HUES48 (cell line): ENCODE measurements at regions not wholly inside any gene's neighbourhood (a gene's known extent, or its start where the extent isn't known, plus 50 kb on each side); places are given as distances from the start of the nearest gene placed in this dataset.

ENCODE experiments used
- H3K27ac ChIP-seq: one replicate; pipeline ENCODE4 v1.7.0; 2013; ENCODE audit warnings: low read depth, low read length, inconsistent platforms
- H3K27me3 ChIP-seq: 2 replicates; pipeline ENCODE4 v1.6.1; 2013; ENCODE audit warnings: mild to moderate bottlenecking, low read length; ENCODE audit not compliant: control insufficient read depth, insufficient read depth
- H3K36me3 ChIP-seq: 2 replicates; pipeline ENCODE4 v1.6.1; 2013; ENCODE audit warnings: low read length; ENCODE audit not compliant: control insufficient read depth, insufficient read depth
- H3K4me1 ChIP-seq: 2 replicates; pipeline ENCODE4 v1.6.1; 2013; ENCODE audit warnings: mild to moderate bottlenecking, low read length; ENCODE audit not compliant: control insufficient read depth, insufficient read depth
- H3K4me3 ChIP-seq: 2 replicates; pipeline ENCODE4 v1.5.1; 2013; ENCODE audit warnings: mild to moderate bottlenecking, low read depth, low read length
- H3K9ac ChIP-seq: 2 replicates; pipeline ENCODE4 v1.6.1; 2013; ENCODE audit warnings: mild to moderate bottlenecking, low read depth, low read length, moderate library complexity
- H3K9me3 ChIP-seq: 2 replicates; pipeline ENCODE4 v1.6.1; 2013; ENCODE audit warnings: low read length; ENCODE audit not compliant: control insufficient read depth, insufficient read depth

DNA sequence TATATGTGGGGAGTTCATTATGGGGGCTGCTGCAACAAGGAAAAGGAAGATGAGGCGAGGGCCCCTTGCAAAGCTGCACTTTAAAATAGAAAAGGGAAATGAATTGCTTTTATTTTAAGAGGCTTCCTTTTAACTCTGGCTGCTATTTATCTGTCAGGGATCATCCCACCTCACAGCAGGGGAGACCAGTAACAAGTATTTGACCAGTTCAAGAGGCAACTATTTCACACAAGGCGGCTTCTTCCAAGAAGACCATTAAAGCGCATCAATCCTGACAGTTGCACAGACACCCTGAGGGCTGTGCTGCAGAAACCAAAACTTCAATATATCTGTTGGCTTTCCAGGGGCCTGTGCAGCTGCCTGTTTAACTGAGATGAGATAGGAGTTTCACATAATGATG lies 1009.2 kb downstream of the SORCS3 start:
- Histone ChIP-seq H3K36me3 (no peaks in the 10 kb centered on the region), H3K9me3 (no peaks in the 10 kb centered on the region), H3K9ac (no peak overlapping the region), H3K4me1 (peaks cover 30% of the 10 kb centered on the region), H3K27me3 (no peaks in the 10 kb centered on the region), H3K4me3 (no peak overlapping the region), H3K27ac (no peak overlapping the region)

DNA sequence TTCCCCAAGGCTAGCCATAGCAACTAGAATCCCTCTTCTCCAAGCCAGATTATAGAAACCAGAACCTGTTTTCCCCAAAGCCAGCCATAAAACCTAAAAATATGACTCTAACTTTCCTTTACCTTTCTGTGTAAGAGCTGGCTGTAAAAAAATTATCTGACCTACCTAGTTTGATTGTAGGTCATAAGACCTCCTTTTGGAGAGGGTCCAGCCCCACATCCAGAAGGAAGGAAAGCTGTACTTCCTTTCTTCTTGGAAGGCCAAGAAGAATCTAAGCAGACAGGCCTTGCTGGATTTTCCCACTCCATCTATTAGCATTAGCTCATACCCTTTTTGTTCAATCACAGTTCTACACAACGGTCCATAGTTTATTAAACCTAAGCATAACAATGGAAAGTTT lies 1006.3 kb downstream of the SORCS3 start:
- Histone ChIP-seq H3K9ac (no peak overlapping the region), H3K4me1 (peaks cover 30% of the 10 kb centered on the region), H3K36me3 (no peaks in the 10 kb centered on the region), H3K4me3 (no peak overlapping the region), H3K27ac (no peak overlapping the region), H3K27me3 (no peaks in the 10 kb centered on the region), H3K9me3 (no peaks in the 10 kb centered on the region)

DNA sequence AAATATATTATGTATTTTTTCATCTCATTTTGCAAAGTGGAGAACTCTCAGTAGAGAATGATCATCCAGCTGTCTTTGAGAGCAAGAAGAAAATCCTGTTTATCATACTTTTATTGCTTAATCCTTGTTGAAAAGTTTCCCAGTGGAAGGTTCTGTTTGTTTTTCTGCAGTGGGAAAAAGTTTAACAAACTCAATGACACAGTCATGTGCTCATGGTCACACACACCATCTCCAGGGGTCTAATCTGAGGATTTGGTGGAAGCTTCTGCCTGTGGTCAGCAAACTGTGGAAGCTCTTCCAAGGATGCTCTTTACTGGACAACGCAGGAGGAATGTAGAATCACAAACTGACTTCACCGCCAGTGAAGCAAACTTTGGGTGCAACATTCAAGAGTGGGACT lies 1003.9 kb downstream of the SORCS3 start:
- H3K9ac ChIP-seq, result no peak overlapping the region

DNA sequence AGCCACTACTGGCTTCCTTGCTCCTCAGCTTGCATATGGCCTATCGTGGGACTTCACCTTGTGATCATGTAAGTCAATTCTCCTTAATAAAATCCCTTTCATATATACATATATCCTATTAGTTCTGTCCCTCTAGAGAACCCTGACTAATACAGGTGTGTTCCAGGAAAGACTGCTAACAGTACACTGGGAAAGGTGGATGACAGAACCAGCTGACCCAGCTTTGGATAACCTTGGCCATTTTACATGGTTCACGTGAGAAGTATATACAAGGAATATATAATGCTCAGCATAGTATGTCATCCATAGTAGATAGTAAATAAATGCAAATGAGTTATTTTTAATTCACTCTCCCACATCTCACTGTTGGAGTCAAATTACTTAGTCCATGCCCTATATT lies 1003.5 kb downstream of the SORCS3 start:
- no peak overlapping the region for H3K27ac ChIP-seq
- H3K27me3 ChIP-seq, result no peaks in the 10 kb centered on the region
- H3K9me3 ChIP-seq, result no peaks in the 10 kb centered on the region
- H3K9ac ChIP-seq, result no peak overlapping the region
- H3K36me3 ChIP-seq, result no peaks in the 10 kb centered on the region
- H3K4me1 ChIP-seq, result peaks cover 13% of the 10 kb centered on the region
- no peak overlapping the region for H3K4me3 ChIP-seq

More for the DNA sequence above, 1003.9 kb downstream of the SORCS3 start:
- Histone ChIP-seq H3K9me3 (no peaks in the 10 kb centered on the region), H3K27ac (no peak overlapping the region), H3K27me3 (no peaks in the 10 kb centered on the region), H3K36me3 (no peaks in the 10 kb centered on the region), H3K4me3 (no peak overlapping the region), H3K4me1 (peaks cover 17% of the 10 kb centered on the region)

DNA sequence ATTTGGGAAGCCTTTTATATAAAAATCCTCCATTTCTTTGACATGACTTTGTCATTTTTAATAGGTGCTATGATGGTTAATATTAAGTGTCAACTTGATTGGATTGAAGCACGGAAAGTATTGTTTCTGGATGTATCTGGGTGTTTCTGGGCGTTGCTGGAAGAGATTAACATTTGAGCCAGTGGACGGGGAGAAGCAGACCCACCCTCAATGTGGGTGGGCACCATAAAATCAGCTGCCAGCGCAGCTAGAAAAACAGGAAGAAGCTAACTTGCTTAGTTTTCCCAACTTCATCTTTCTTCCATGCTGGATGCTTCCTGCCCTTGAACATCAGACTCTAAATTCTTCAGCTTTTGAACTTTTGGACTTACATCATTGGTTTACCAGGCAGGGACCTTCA lies 1003.0 kb downstream of the SORCS3 start:
- Histone ChIP-seq H3K4me3 (no peak overlapping the region), H3K9ac (no peak overlapping the region), H3K27me3 (no peaks in the 10 kb centered on the region), H3K36me3 (no peaks in the 10 kb centered on the region), H3K4me1 (peaks cover 8% of the 10 kb centered on the region; the same call in 1 of the 2 replicates), H3K9me3 (no peaks in the 10 kb centered on the region), H3K27ac (no peak overlapping the region)

DNA sequence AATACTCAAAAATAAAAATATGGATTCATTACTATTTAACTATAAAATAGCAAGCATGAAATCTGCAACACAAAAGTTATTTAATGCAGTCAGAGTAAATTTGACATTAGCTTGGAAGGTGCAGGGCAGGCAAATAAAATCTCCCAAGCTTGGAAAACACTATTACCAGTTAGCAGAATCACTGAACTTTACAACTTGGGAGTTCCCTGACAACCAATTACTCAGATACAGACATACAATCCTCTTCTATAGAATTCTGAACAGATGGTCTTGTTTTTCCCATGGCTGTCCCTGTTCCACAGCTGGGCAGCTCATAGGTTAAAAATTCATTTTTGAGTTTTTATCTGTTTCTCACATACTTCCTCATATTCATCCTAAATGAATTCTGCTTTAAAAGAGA lies 1002.6 kb downstream of the SORCS3 start:
- Histone ChIP-seq H3K9ac (no peak overlapping the region), H3K4me1 (peaks cover 4% of the 10 kb centered on the region; the same call in 1 of the 2 replicates), H3K4me3 (no peak overlapping the region), H3K36me3 (no peaks in the 10 kb centered on the region), H3K27me3 (no peaks in the 10 kb centered on the region), H3K9me3 (no peaks in the 10 kb centered on the region), H3K27ac (no peak overlapping the region)

DNA sequence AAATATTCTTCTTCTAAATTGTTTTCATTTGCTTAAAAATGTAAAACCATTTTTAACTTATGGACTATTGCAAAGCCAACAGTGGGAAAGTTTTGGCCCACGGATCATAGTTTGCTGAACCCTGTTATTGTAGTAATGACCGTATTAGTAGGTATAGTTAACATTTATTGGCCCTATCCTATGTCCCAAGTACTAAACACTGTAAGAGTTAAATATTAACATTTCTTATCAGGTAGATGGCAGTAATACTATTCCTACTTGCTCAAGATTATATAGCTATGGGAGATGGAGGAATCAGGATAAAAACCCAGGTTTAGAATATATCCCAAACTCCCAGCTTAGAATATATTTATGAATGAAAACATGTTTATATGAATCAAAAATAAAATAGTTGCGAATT lies 993.2 kb downstream of the SORCS3 start:
- Histone ChIP-seq H3K4me1 (no peaks in the 10 kb centered on the region), H3K36me3 (no peaks in the 10 kb centered on the region), H3K4me3 (no peak overlapping the region), H3K27ac (no peak overlapping the region), H3K27me3 (no peaks in the 10 kb centered on the region), H3K9me3 (no peaks in the 10 kb centered on the region), H3K9ac (no peak overlapping the region)

DNA sequence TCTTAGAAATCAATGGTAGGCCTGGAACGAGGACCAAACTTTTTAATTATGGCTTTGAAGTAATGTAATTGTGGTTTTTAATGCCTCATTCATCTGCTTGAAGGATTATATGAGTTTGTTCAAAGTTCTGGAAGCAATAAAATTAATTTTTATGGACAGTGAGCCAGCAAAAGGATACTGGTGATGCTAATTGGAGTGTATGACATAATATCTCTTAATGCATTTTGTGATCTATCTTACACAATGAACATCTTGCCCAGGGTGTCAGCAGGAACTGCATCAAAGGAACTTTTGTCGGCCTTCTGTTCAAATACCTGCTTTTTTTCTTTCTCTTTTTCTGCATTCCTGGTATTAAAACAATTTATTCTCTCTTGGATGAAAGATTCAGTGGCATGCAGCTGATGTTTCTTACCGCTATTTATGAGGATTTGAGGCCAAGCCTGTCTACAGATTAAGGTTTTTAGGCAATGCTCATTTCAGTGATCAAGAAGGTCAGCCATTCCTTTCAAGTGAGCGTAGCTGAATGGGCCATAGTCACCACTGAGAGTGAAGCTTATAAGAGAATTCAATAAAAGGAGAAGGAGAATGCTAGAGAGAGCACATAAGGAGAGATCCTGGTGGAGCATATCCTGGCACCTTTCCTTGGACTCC lies 974.8 kb downstream of the SORCS3 start:
- H3K9ac ChIP-seq, result no peak overlapping the region
- H3K36me3 ChIP-seq, result no peaks in the 10 kb centered on the region
- H3K9me3 ChIP-seq, result no peaks in the 10 kb centered on the region
- H3K4me3 ChIP-seq, result no peak overlapping the region
- no peaks in the 10 kb centered on the region for H3K27me3 ChIP-seq
- H3K4me1 ChIP-seq, result no peaks in the 10 kb centered on the region
- H3K27ac ChIP-seq, result no peak overlapping the region

DNA sequence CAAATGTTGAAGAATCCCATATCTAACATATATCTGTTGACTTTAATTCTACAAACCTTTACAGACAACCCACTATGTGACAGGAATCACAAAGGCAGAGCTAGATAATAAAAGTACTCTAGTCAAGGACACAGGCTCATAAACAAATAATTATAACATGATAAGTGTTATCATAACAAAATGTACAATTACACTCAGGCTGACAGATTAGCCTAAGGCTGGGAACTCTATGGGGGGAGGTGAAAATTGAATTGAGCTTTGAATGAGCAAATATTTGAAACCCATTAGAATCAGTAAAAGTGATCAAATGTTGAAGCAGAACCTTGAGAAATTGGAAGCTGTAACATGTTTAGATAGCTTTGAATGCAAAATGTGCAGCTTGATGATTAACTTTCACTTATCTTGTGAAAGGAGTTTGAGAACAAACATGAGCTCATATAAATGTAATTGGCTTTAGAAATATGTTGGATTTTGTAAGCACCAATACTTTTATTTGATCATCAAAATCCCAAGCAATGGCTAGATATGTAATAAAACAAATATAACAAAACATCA lies 970.2 kb downstream of the SORCS3 start:
- no peaks in the 10 kb centered on the region for H3K4me1 ChIP-seq
- H3K4me3 ChIP-seq, result no peak overlapping the region
- no peaks in the 10 kb centered on the region for H3K36me3 ChIP-seq

DNA sequence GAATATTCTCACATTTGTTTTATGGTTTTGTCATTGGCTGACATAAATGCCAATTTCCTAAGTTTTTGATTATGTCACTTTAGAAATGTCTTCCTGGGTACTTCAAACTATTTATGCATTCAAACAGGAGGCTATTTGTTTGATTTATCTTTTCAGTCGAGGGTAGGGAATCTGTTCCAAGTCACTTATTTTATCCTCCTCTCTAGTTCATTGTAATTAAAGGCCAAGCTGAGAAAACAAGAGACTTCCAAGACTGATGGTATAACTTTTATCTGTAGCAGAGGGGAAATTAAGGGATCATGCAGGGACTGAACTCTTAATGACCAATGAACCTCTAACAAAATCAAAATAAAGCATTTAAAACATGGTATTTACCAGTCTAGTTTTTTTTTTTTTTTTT lies 968.4 kb downstream of the SORCS3 start:
- Histone ChIP-seq H3K4me1 (peaks cover 10% of the 10 kb centered on the region; the same call in 1 of the 2 replicates), H3K27me3 (no peaks in the 10 kb centered on the region), H3K4me3 (no peak overlapping the region), H3K36me3 (no peaks in the 10 kb centered on the region), H3K9ac (no peak overlapping the region), H3K9me3 (no peaks in the 10 kb centered on the region), H3K27ac (no peak overlapping the region)

More for the DNA sequence above, 970.2 kb downstream of the SORCS3 start:
- Histone ChIP-seq H3K9me3 (no peaks in the 10 kb centered on the region), H3K27ac (no peak overlapping the region), H3K9ac (no peak overlapping the region), H3K27me3 (no peaks in the 10 kb centered on the region)

DNA sequence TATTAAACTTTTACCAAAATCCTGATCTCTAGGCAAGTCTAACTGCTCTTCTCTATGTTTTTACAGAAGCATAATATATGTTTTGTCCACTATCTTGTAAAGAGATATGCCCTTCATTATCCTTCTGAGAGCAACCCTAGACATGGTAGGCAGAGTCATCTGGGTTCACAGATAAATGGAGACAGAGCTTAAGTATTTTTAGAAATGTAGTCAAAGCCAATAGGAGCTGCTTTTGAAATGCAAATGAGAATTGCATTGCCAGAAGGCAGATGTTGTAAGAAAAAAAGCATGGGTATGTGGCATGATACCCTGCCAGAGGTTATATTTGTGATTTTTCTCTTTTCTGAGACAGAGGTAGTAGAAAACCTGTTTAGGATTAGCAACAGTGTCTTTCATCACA lies 964.8 kb downstream of the SORCS3 start:
- Histone ChIP-seq H3K4me1 (peaks cover 10% of the 10 kb centered on the region; the same call in 1 of the 2 replicates), H3K4me3 (no peak overlapping the region), H3K36me3 (no peaks in the 10 kb centered on the region), H3K27ac (no peak overlapping the region), H3K9me3 (no peaks in the 10 kb centered on the region), H3K9ac (no peak overlapping the region), H3K27me3 (no peaks in the 10 kb centered on the region)
